DOHH2 (cell line): ENCODE measurements at regions not wholly inside any gene's neighbourhood (a gene's known extent, or its start where the extent isn't known, plus 50 kb on each side); places are given as distances from the start of the nearest gene placed in this dataset.

Experiments used
- EZH2phosphoT487 ChIP-seq: fragments of 200-600 bp; sonication (generic); IDR thresholded peaks from 2 replicates; pipeline ENCODE4 v1.6.1; 2017; ENCODE audit warnings: borderline replicate concordance, mild to moderate bottlenecking, antibody characterized with exemption, low read length, moderate library complexity, mixed read lengths
- TF ChIP-seq, protein P1 (sequence below): fragments of 200-600 bp; sonication (generic); IDR thresholded peaks from one replicate; pipeline ENCODE4 v1.5.1; 2014; ENCODE audit warnings: antibody characterized with exemption, mild to moderate bottlenecking, low read depth, low read length; ENCODE audit not compliant: poor library complexity, severe bottlenecking

DNA sequence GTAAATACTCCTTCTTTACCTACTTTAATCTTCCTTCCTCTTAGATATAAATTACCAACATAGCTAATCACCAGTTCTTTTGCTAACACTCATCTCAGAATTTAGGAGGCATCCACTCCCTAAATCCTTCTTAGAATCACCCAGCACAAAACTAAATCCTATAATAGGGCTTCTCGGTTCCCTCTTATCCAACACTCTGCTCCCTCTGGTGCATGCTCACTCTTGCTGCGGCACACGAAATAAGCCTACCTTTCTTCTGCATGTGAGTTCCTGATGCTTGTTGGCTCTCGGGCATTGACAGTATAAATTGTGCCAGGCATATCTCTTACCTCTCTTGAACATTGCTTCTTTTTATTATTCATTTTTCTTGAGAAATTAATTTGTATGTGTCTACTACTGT is 61.0 kb downstream of the OR5AK2 start:
- TF ChIP-seq, protein P1, sequence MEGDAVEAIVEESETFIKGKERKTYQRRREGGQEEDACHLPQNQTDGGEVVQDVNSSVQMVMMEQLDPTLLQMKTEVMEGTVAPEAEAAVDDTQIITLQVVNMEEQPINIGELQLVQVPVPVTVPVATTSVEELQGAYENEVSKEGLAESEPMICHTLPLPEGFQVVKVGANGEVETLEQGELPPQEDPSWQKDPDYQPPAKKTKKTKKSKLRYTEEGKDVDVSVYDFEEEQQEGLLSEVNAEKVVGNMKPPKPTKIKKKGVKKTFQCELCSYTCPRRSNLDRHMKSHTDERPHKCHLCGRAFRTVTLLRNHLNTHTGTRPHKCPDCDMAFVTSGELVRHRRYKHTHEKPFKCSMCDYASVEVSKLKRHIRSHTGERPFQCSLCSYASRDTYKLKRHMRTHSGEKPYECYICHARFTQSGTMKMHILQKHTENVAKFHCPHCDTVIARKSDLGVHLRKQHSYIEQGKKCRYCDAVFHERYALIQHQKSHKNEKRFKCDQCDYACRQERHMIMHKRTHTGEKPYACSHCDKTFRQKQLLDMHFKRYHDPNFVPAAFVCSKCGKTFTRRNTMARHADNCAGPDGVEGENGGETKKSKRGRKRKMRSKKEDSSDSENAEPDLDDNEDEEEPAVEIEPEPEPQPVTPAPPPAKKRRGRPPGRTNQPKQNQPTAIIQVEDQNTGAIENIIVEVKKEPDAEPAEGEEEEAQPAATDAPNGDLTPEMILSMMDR = no peak
- no peak for TF ChIP-seq EZH2phosphoT487
